T-helper 1 cell treated with Interleukin-12 subunit alpha and Interleukin-12 subunit beta and Interleukin-4 antibody, amounts not matched to agents 30 ng/mL and 1 ng/mL, for 36 hours (primary cell): ENCODE measurements at regions not wholly inside any gene's neighbourhood (a gene's known extent, or its start where the extent isn't known, plus 50 kb on each side); places are given as distances from the start of the nearest gene placed in this dataset.
"Not testable (repeated sequence)": the region's sequence is repeated elsewhere in the genome, so short reads cannot be mapped to it uniquely, and the experiment has no call there.

Source experiments
- intact Hi-C: fragments of 100-400 bp; cut with micrococcal nuclease; formaldehyde crosslinking; loops from one replicate; pipeline ENCODE4 v1.15.1; 2024

- intact Hi-C loops: no loop called here
Measured at GRCh38 chr6:93678841-93679454, 259.6 kb upstream of the EPHA7 start.

- intact Hi-C loops: no loop called here
Measured at GRCh38 chr6:93677264-93677965, 258.1 kb upstream of the EPHA7 start.

DNA sequence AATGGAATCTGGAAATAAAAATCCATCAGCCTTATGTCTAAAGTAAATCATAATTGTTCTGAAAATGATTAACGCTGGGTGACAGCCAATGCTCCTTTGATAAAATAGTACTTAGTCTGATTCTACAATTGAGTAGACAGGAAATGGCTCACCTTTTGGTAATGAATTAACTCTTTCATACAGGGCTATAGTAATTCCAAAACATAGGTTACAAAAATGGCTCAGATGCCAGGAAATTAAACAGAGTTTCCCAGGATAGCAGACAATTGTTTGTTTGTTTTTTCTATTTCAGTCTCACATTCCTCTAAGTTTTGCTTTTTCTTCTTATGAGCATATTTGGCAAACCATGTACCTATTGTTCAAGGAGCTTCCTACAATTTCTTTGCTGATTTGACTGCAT lies 257.2 kb upstream of the EPHA7 start:
- intact Hi-C loops: no loop called here

GRCh38 chr6:93675856-93676417 lies 256.6 kb upstream of the EPHA7 start:
- intact Hi-C loops: no loop called here

GRCh38 chr6:93663111-93663510 lies 243.8 kb upstream of the EPHA7 start:
- intact Hi-C loops: no loop called here

- intact Hi-C loops: no loop called here
Measured at GRCh38 chr6:93654548-93654947, 235.2 kb upstream of the EPHA7 start.

DNA sequence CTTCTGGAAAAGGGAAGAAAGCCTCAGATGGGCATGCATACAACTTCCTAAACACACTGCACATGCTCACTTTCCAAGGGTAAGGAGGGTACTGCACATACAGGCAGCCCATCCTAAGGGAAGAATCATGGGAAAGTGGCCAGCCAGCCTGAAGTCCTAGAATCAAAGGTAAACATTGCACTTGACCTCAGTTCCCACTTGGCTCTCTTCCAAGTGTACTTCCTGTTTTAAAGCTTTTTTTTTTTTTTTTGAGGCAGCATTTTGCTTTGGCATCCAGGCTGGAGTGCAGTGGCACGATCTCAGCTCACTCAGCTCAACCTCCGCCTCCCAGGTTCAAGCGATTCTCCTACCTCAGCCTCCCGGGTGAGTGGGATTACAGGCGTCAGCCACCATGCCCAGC lies 225.3 kb upstream of the EPHA7 start:
- intact Hi-C loops: no loop called here

- intact Hi-C loops: no loop called here
Measured at GRCh38 chr6:93639126-93639525, 219.8 kb upstream of the EPHA7 start.

- intact Hi-C loops: not testable (repeated sequence)
Measured at GRCh38 chr6:93636987-93637664, 217.8 kb upstream of the EPHA7 start.

DNA sequence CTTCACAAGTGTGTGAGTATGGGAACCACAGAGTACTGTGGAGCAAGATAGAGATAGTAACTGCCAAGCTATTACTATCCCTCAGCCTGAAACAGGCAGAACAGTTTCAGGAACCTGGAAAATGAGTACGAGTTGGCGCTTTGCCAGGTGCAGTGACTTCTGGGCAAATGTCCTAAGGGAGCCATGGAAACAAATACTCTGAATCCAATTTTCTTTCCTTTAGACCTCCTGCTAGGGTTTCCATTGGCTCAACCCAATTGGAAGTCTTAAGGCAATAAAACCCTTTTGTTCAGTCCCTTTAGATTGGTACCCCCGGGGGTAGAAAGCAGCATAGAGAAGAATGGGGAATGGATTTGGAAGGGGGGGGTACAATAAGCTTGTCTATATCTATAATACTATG lies 205.0 kb upstream of the EPHA7 start:
- intact Hi-C loops: no loop called here

DNA sequence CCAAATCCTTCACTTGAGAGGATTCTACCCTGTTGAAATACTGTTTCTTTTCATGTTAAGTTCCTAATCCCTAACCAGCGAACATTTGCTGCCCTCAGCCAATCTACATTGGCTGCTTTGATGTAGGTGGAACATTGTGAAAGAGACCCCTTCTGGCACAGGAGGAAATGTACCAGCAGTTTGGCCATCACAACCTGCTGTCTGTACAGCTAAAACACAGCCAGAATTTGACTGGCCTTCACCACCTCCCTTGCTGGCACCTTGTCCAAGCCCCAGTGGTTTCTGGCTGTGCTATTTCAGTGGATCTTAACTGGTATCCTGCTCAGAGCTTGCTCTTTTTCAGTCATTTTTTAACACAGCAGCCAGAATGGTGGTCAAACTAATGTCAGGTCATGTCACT lies 202.1 kb upstream of the EPHA7 start:
- intact Hi-C loops: no loop called here

- intact Hi-C loops: no loop called here
Measured at GRCh38 chr6:93604951-93605350, 185.6 kb upstream of the EPHA7 start.

- intact Hi-C loops: no loop called here
Measured at GRCh38 chr6:93592417-93592816, 173.1 kb upstream of the EPHA7 start.

GRCh38 chr6:93586306-93586705 lies 166.9 kb upstream of the EPHA7 start:
- intact Hi-C loops: no loop called here

GRCh38 chr6:93584300-93584699 lies 164.9 kb upstream of the EPHA7 start:
- intact Hi-C loops: no loop called here

- intact Hi-C loops: no loop called here
Measured at GRCh38 chr6:93581371-93581770, 162.0 kb upstream of the EPHA7 start.

GRCh38 chr6:93580446-93580845 lies 161.1 kb upstream of the EPHA7 start:
- intact Hi-C loops: no loop called here

GRCh38 chr6:93575495-93576267 lies 156.3 kb upstream of the EPHA7 start:
- intact Hi-C loops: no loop called here

GRCh38 chr6:93574299-93574698 lies 154.9 kb upstream of the EPHA7 start:
- intact Hi-C loops: no loop called here

GRCh38 chr6:93571346-93571745 lies 152.0 kb upstream of the EPHA7 start:
- intact Hi-C loops: no loop called here

GRCh38 chr6:93568169-93568568 lies 148.8 kb upstream of the EPHA7 start:
- intact Hi-C loops: no loop called here

DNA sequence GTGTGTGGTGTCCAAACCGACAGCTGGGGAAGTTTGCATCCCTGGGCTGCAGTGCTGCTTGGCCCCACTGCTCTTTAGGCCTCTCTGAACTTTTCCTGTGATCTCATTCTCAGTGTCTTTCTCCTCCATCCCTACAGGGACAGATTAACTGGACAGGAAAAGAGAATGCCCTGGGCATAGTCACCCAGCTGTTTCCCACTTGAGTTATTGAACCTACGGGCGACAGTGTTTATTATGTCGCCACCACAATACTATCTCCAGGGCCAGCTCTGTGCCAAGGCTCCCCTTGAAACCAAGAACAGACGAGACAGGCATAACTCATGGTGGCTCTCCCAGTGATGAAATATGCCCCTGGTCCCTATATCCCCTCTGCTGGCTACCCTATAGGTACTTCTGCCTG lies 147.8 kb upstream of the EPHA7 start:
- intact Hi-C loops: no loop called here
